Fibroblast of skin of right quadriceps (primary cell): ENCODE measurements at regions not wholly inside any gene's neighbourhood (a gene's known extent, or its start where the extent isn't known, plus 50 kb on each side); places are given as distances from the start of the nearest gene placed in this dataset.

Source experiments
- DNase-seq: peaks from one replicate; pipeline ENCODE4 v3.0.0-alpha.2; 2013

DNA sequence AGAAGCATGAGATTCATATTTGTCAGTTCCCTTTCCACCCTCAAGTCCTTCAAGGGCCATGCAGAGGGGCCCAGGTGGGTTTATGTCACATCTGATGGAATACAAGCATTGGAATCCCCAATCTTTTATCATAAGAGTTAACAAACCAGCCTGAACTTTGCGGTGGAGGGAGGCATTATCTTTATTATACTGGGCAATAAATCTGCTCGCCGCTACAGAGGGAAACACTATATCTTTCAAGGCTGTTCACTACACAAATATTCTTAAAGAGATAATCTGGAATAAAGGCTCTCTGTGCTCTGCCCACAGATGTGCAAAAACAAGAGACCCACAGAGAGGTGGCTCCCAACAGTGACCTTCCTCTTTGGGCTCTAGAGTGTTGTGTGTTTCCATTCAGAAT lies 153.6 kb upstream of the PLEKHA5 start:
- DNase-seq = no peak

- DNase-seq = no peak
Measured at GRCh38 chr12:18979401-18980126, 150.0 kb upstream of the PLEKHA5 start.

DNA sequence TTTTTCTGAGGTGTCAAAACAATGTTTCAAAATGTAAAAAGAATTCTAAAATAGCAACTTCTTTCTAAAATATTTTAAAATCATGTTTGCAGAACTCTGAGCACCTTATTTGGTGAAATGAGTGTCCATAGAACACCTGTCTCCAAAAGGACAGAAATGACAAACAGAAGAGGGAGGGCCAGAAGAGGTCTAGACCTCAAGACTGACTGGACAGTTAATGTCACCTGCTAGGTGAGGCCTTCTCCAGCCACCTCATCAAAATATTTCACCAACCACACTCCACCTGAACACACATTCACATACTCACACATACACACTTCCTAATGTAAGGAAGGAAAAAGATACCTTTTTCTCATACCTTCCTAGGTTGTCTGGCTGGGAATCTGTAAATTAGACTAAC lies 147.8 kb upstream of the PLEKHA5 start:
- no peak for DNase-seq

DNA sequence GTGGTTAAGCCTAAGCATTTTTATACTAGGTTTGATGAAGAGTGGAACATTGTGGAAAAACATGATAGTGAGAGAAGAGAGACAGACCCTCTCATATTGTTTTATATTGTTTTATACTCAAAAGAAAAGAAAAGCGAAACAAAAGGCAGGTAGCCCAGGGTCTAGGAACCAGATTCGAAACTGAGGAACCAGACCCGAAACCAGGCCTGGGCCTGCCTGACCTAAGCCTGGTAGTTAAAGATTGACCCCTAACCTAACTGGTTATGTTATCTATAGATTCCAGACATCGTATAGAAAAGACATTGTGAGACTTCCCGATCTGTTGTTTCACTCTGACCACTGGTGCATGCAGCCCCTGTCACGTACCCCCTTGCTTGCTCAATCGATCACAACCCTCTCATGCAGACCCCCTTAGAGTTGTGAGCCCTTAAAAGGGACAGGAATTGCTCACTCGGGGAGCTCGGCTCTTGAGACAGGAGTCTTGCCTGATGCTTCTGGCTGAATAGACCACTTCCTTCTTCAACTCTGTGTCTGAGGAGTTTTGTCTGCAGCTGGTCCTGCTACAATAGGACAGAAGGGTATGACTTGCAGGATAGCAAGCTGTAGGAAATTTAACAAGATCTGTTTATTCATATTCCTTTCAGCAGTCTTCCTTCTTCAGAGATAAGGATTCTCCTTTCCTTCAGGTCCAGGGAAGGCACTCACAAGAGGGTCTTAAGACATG lies 147.1 kb upstream of the PLEKHA5 start:
- DNase-seq = no peak

- DNase-seq = no peak
Measured at GRCh38 chr12:18983854-18984253, 145.7 kb upstream of the PLEKHA5 start.

- DNase-seq = no peak
Measured at GRCh38 chr12:18990856-18991255, 138.7 kb upstream of the PLEKHA5 start.

DNA sequence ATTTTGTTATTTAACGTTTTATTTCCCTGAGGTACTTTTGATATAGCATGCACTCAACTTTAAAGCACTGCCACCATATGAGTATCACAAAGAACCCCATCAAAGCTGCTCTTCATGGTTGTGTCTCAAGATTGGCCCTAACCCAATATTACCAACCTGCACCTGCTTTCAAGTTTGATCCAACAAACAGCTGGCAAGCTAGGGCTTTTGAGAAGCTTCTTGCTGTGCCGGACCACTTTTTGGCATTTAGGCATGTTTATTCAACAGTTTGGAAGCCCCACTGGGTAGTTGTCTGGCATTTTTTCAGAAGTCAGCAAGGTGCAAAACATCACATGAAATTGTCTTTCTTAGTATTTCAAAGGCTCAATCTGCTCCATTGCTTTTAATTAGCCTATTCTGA lies 137.2 kb upstream of the PLEKHA5 start:
- no peak for DNase-seq

DNA sequence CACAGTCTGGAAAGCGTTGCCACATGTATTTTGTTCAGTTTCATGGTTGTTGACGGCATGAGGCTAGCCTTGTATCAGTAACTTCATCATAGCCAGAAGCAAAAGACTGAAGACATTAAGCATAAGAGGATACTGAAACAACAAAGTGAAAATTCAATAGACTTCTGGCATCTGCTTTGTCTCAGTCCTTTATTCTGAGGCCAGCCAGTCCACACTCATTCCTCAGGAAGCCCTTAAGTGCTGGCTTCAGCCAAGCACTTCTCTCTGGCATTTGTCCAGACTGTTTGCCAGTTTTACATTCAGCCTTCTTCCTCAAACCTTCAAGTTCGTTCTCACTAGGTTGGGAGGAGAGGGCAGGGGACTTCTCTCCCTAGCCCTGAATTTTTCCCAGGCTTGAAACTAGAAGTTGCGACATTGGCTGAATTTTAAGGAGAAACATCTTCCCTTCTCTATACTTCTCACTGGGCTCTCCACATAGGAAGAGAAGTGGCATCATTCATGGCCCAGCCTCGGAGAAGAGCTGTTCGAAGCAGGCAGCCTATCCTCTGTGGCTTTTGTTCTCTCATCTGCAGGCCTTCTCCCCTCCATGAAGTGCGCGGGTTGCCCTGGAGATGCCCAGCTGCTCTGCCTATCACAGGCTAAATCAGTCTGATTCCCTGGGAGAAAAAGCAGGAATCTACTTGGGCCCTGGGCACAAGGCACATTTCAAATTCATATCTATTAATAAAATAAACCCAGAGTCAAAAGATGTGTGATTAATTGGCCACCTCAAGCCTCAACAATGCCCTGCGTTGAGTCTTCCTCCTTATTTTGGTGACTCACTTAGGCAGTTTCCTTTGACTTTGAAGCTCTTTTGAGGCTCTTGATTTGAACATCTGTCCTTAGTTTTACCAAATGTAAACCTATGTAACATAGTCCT lies 130.9 kb upstream of the PLEKHA5 start:
- peak; percentile 87 for DNase-seq

GRCh38 chr12:19000836-19001235 lies 128.7 kb upstream of the PLEKHA5 start:
- DNase-seq = no peak

- no peak for DNase-seq
Measured at GRCh38 chr12:19002216-19002615, 127.3 kb upstream of the PLEKHA5 start.

DNA sequence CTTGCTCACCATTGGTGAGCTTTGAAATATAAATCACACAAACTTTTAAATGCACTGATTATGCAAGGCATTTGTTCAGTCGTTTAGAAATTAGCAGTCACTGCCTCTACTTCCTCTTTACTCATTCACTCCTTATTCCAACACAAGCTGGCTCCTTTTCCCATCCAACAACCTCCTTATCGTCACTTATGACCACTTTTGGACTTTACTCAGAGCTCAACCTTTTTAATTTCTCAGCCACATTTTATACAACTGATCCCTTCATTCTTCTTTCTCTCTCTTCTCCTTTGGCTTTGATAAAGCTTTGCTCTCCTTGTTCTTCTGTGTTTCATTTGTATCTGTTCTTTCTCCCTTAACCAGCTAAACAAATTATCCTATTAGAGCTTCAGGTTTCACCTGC lies 126.4 kb upstream of the PLEKHA5 start:
- no peak for DNase-seq

GRCh38 chr12:19003987-19004619 lies 125.4 kb upstream of the PLEKHA5 start:
- DNase-seq = no peak

DNA sequence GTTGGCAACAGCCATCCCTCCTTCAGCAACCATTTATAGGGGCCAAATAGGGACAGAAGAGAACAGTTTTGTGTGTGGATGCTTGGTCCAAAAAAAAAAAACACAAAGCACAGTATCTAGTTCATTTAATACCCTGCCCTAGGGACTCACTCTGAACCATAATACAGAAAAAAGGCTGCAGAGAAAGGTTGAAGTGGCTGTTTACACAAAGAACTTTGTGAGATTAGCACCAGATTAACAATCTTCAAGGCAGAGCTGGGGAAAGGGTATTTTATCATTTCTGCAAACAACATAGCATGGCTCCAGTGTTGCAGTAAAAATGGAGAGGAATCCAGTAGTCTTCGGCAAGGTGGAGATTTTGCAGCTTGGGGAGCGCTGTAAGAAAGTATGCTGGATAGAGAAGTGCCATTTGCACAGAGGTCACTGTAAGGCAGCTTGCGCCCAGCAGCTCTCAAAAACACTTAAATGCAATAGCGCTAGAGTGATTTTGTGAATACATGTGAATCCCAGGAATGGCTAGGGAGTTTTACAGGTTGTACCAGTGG lies 124.2 kb upstream of the PLEKHA5 start:
- no peak for DNase-seq

DNA sequence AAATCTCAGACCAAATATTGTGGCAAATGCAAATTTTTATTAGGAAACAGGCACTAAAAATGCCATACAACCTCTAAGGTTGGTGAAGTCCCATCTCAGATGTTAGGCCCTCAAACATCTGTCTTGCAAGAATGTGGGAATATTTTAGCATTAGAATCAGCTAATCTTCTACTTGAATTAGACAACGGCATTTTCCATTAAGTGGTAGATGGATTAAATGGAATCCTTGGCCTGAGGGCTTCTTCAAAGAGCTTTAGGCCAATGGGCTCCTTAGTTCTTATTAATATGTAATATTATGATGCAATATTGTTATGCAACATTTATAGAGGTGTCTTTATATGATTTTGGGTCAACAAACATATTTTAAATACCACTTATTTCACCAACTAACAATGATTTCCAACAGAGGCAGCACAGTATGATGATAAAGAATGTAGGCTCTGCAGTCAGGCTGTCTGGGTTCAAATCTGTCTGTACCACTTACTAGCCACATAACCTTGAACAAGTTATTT lies 122.9 kb upstream of the PLEKHA5 start:
- no peak for DNase-seq

- no peak for DNase-seq
Measured at GRCh38 chr12:19008102-19008501, 121.4 kb upstream of the PLEKHA5 start.

GRCh38 chr12:19010087-19010486 lies 119.4 kb upstream of the PLEKHA5 start:
- no peak for DNase-seq

- no peak for DNase-seq
Measured at GRCh38 chr12:19010726-19011125, 118.8 kb upstream of the PLEKHA5 start.

GRCh38 chr12:19012965-19013364 lies 116.6 kb upstream of the PLEKHA5 start:
- no peak for DNase-seq

GRCh38 chr12:19014240-19014639 lies 115.3 kb upstream of the PLEKHA5 start:
- DNase-seq = no peak

DNA sequence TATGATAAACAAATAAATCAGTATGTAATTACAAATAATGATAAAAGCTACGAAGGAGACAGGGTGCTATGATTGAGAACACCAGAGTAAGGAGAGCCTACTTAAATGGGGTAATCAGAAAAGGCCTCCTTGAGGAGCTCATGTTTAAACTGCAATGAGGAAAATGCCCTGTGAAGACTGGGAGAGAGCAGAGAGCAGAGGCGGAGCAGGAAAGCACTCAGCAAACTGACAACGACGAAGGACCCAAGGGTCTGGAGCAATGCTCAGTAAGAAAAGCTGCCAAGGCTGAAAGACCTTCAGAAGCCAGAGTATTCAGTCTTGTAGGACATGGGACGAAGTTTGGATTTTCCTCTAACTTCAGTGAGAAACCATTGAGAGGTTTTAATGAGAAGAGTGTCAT lies 114.2 kb upstream of the PLEKHA5 start:
- DNase-seq = no peak

- peak; percentile 89 for DNase-seq
Measured at GRCh38 chr12:19018302-19018970, 111.1 kb upstream of the PLEKHA5 start.

DNA sequence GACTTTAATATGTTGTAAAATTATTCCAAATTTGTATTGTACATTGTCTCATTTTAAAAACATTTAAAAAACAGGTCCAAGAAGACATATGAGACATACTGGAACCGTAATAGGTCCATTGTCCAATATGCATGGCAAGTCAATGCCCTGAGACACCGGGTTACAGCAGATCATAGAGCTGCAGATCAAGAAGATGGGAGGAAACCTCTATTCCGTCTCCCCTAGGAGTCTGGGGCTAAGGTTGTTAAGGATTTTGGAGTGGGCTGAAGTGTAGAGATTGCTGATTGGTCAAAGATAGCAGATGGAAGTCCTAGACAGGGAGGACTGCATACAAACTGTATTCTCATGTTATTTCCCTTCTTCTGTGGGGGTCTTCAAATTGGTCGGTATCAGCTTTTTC lies 108.3 kb upstream of the PLEKHA5 start:
- DNase-seq = no peak
